Large intestine (tissue), 3 donors: ENCODE measurements at regions not wholly inside any gene's neighbourhood (a gene's known extent, or its start where the extent isn't known, plus 50 kb on each side); places are given as distances from the start of the nearest gene placed in this dataset.

Experiments used
- DNase-seq, 2 donors: peaks; one replicate each; pipeline versions ENCODE4 v3.0.0 to v3.0.0-alpha.2; 2013
- H3K27ac ChIP-seq: one replicate; pipeline ENCODE4 v1.5.1; 2013; ENCODE audit warnings: low read length
- H3K27me3 ChIP-seq: 2 replicates; pipeline ENCODE4 v1.6.1; 2013; ENCODE audit warnings: low read length; ENCODE audit not compliant: control insufficient read depth, insufficient read depth
- H3K36me3 ChIP-seq: 2 replicates; pipeline ENCODE4 v1.6.1; 2013; ENCODE audit warnings: low read length; ENCODE audit not compliant: control insufficient read depth, insufficient read depth
- H3K4me1 ChIP-seq: one replicate; pipeline ENCODE4 v1.6.1; 2013; ENCODE audit warnings: low read length; ENCODE audit not compliant: control insufficient read depth, insufficient read depth
- H3K4me3 ChIP-seq: one replicate; pipeline ENCODE4 v1.5.1; 2013; ENCODE audit warnings: low read length
- H3K9me3 ChIP-seq: one replicate; pipeline ENCODE4 v1.6.1; 2013; ENCODE audit warnings: mild to moderate bottlenecking, low read depth, low read length, moderate library complexity; ENCODE audit not compliant: control insufficient read depth
- WGBS: methylation state at CpG from one replicate; pipeline ENCODE4 v1.1.5; 2013; ENCODE audit warnings: low lambda C conversion rate; ENCODE audit not compliant: insufficient coverage; 5-methylcytosine and 5-hydroxymethylcytosine counted together

DNA sequence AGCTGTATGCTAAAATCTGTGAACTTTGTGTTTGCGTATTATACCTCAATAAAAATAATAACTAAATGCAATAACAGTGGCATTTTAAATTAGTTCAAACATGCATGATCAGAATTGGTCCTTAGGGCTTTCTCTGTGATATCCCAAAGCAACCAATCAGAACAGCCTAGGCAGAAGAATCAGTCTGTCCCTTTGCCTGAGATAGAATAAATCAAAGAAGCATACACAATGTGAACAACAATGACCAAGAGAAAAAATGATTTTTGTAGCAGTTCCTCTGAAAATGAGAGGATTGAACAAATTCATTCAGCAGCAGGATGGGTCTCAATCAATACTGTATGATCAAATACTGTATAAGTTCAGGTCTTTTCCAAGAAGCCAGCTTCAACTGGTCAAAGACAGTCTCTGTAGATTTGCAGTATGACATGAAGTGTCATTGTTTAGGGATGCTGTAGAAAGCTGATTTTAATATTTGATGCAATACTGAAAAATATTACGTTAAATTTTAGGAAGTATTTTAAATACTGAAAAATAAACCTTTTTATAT is 1071.6 kb downstream of the AGBL1 start:
- no peaks in the 10 kb centered on the region for H3K36me3 ChIP-seq
- 83% methylated on average over 1 of the region's 2 CpGs for WGBS
- no peak overlapping the region for H3K27ac ChIP-seq
- DNase-seq = no peak
- H3K4me3 ChIP-seq = no peak overlapping the region
- no peaks in the 10 kb centered on the region for H3K4me1 ChIP-seq
- no peaks in the 10 kb centered on the region for H3K27me3 ChIP-seq
- no peaks in the 10 kb centered on the region for H3K9me3 ChIP-seq

DNA sequence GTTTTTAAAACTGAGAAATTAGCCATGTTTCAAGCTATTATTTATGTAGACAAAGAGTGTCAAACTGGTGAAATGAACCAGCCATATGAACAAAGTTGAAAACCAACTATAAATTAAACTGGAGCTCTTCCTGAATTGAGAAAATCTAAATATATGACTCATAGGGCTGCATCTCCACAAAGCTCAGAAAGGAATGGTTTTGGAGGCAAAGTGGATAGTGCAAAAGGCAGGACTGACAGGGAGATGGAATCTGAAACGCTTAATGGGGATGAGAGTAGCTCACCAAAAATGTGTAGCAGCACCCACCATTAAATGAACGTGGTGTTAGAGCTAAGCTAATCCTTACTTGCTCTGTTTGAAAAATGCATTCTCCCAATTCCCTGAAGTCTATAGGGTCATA is 1066.0 kb downstream of the AGBL1 start:
- Histone ChIP-seq H3K4me1 (no peaks in the 10 kb centered on the region), H3K27me3 (no peaks in the 10 kb centered on the region), H3K4me3 (no peak overlapping the region), H3K36me3 (no peaks in the 10 kb centered on the region), H3K9me3 (no peaks in the 10 kb centered on the region), H3K27ac (no peak overlapping the region)
- no peak for DNase-seq
- WGBS = no CpG with 5 or more reads among the region's 2 CpGs

- Histone ChIP-seq H3K4me3 (no peak overlapping the region), H3K27ac (no peak overlapping the region), H3K4me1 (no peaks in the 10 kb centered on the region), H3K36me3 (no peaks in the 10 kb centered on the region), H3K9me3 (no peaks in the 10 kb centered on the region), H3K27me3 (no peaks in the 10 kb centered on the region)
- no CpG with 5 or more reads among the region's 1 CpG for WGBS
- no peak for DNase-seq
These were observed 1065.1 kb downstream of the AGBL1 start for GRCh38 chr15:87144775-87145174.

GRCh38 chr15:87142096-87142495 is 1062.4 kb downstream of the AGBL1 start:
- no peaks in the 10 kb centered on the region for H3K9me3 ChIP-seq
- DNase-seq = no peak
- H3K4me3 ChIP-seq = no peak overlapping the region
- no peaks in the 10 kb centered on the region for H3K36me3 ChIP-seq
- H3K27me3 ChIP-seq = no peaks in the 10 kb centered on the region
- H3K4me1 ChIP-seq = no peaks in the 10 kb centered on the region
- H3K27ac ChIP-seq = no peak overlapping the region

DNA sequence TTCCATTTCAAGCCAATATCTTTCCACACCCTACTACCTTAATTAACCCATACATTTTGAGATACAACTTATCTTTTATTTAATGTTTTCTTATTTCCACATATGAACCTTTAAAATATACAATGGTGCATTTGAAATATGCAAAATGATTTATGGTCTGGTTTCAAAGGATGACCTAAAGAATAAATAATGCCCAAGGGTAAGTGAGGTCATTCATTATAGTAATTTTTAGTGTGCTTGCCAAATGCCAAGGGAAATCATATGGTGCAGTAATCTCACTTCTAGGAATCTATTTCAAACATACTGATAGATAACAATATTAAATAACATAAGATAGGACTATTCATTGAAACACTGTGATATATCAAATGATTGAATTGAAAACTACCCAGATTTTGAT is 1055.4 kb downstream of the AGBL1 start:
- Histone ChIP-seq H3K36me3 (no peaks in the 10 kb centered on the region), H3K4me3 (no peak overlapping the region), H3K27ac (no peak overlapping the region), H3K4me1 (no peaks in the 10 kb centered on the region), H3K27me3 (no peaks in the 10 kb centered on the region), H3K9me3 (no peaks in the 10 kb centered on the region)
- DNase-seq = no peak

GRCh38 chr15:87133704-87134103 is 1054.0 kb downstream of the AGBL1 start:
- Histone ChIP-seq H3K27me3 (no peaks in the 10 kb centered on the region), H3K4me3 (no peak overlapping the region), H3K27ac (no peak overlapping the region), H3K36me3 (no peaks in the 10 kb centered on the region), H3K9me3 (no peaks in the 10 kb centered on the region), H3K4me1 (no peaks in the 10 kb centered on the region)
- no peak for DNase-seq

DNA sequence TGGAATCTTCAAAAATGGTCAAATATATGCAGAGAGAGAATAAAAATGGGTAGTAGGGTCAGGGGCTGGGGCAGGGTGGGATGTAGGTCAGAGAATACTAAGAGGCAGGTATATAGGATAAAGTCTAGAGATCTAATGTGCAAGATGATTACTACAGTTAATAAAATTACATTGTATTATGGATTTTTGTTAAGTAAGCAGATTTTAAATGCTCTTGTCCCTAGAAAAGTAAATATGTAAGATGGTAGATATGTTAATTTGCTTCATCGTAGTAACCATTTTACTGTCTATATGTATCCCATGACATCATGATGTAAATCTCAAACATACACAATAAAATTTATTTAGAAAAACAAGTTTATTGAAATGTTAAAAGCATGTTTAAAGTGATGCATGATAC is 1051.4 kb downstream of the AGBL1 start:
- H3K27me3 ChIP-seq = no peaks in the 10 kb centered on the region
- H3K9me3 ChIP-seq = no peaks in the 10 kb centered on the region
- no peak overlapping the region for H3K27ac ChIP-seq
- H3K4me3 ChIP-seq = no peak overlapping the region
- WGBS = 100% methylated on average over 1 of the region's 1 CpG
- no peaks in the 10 kb centered on the region for H3K36me3 ChIP-seq
- DNase-seq = no peak
- no peaks in the 10 kb centered on the region for H3K4me1 ChIP-seq

DNA sequence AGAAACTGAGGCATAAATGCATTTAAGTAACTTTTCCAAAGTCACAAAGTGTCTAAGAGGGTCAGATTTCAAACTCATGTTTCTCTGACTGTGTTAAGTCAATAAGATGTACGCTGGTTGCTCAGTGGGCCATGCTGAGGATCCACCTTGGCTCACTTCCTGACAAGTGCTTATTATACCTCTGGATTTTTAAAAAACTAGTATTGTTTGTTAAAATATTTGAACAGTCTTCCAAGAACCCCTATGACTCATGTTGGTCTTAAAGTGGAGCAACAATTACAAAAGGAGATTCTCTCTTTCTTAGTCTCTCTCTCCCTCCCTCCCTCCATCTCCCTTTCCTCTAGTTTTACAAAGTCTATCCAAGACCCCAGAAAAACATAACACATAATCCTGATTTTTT is 1050.2 kb downstream of the AGBL1 start:
- no CpG with 5 or more reads among the region's 1 CpG for WGBS
- no peaks in the 10 kb centered on the region for H3K36me3 ChIP-seq
- no peaks in the 10 kb centered on the region for H3K4me1 ChIP-seq
- no peak overlapping the region for H3K27ac ChIP-seq
- H3K4me3 ChIP-seq = no peak overlapping the region
- H3K27me3 ChIP-seq = no peaks in the 10 kb centered on the region
- no peak for DNase-seq
- no peaks in the 10 kb centered on the region for H3K9me3 ChIP-seq

- no peaks in the 10 kb centered on the region for H3K27me3 ChIP-seq
- 93% methylated on average over 5 of the region's 27 CpGs for WGBS
These were observed 1044.2 kb downstream of the AGBL1 start for GRCh38 chr15:87123676-87124382.

GRCh38 chr15:87121336-87121735 is 1041.7 kb downstream of the AGBL1 start:
- H3K36me3 ChIP-seq = no peaks in the 10 kb centered on the region
- WGBS = no CpG with 5 or more reads among the region's 2 CpGs

More at GRCh38 chr15:87123676-87124382, 1044.2 kb downstream of the AGBL1 start:
- H3K9me3 ChIP-seq = no peaks in the 10 kb centered on the region
- no peaks in the 10 kb centered on the region for H3K4me1 ChIP-seq
- DNase-seq = no peak
- no peaks in the 10 kb centered on the region for H3K36me3 ChIP-seq
- H3K27ac ChIP-seq = no peak overlapping the region
- no peak overlapping the region for H3K4me3 ChIP-seq

DNA sequence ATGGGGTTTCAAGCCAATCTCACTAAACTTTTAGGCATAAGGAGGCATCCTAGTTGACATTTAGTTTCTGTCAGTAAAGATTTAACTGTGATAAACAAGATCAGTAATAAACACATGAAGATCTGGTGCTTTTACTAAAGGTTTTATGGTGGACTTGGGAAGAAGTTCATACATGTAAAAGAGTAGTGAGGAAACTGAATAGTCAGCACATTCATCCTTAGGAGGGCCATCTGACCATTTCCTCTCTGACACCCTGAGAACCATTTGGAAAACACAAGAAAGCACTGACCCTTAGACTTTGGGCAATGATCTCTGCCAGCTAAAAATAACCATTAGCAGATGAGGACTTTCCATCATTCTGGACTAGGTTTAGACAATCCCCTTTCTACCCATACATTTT is 1040.9 kb downstream of the AGBL1 start:
- no peaks in the 10 kb centered on the region for H3K36me3 ChIP-seq
- H3K27me3 ChIP-seq = no peaks in the 10 kb centered on the region
- no peaks in the 10 kb centered on the region for H3K4me1 ChIP-seq
- DNase-seq = no peak
- H3K9me3 ChIP-seq = no peaks in the 10 kb centered on the region
- no peak overlapping the region for H3K4me3 ChIP-seq
- no peak overlapping the region for H3K27ac ChIP-seq

More at GRCh38 chr15:87121336-87121735, 1041.7 kb downstream of the AGBL1 start:
- Histone ChIP-seq H3K4me3 (no peak overlapping the region), H3K4me1 (no peaks in the 10 kb centered on the region), H3K27ac (no peak overlapping the region), H3K9me3 (no peaks in the 10 kb centered on the region), H3K27me3 (no peaks in the 10 kb centered on the region)
- DNase-seq = no peak
